ENCODE measurements at regions not wholly inside any gene's neighbourhood (a gene's known extent, or its start where the extent isn't known, plus 50 kb on each side); places are given as distances from the start of the nearest gene placed in this dataset.

- WGBS (ENCODE audit: missing lambda C conversion rate), result 32% methylated on average over 1 of the region's 1 CpG
- no peaks in the 10 kb centered on the region for H3K4me1 ChIP-seq
- H3K9me3 ChIP-seq, result no peaks in the 10 kb centered on the region
- H3K4me2 ChIP-seq, result no peak overlapping the region
- TF ChIP-seq ELK1 (IDR thresholded peaks at IDR 0.05; ENCODE audit: low read depth, low read length) (no peak), TP53 (CRISPR knock-in tag; IDR thresholded peaks at IDR 0.05) (no peak), HOXB13 (CRISPR knock-in tag; IDR thresholded peaks at IDR 0.05; ENCODE audit: low read depth) (no peak)
- FAIRE-seq (no peak), ATAC-seq (no peak), DNase-seq (ENCODE audit: low read depth in 1 of 2, low spot score in 1 of 2) (no peak)
- no peak overlapping the region for H3K4me3 ChIP-seq
- CTCF ChIA-PET, result no interaction called here
- no peak overlapping the region for H3K27ac ChIP-seq
- POLR2A ChIA-PET, result no interaction called here
Measured at GRCh38 chr4:162364651-162365050, 200.9 kb upstream of the FSTL5 start.

- CTCF ChIA-PET, result no interaction called here
- no peak overlapping the region for H3K27ac ChIP-seq
- WGBS (ENCODE audit: missing lambda C conversion rate), result 34% methylated on average over 4 of the region's 4 CpGs
- no peak overlapping the region for H3K4me3 ChIP-seq
- no peak overlapping the region for H3K4me2 ChIP-seq
- no peak for ATAC-seq
- no peak for FAIRE-seq
- TF ChIP-seq KDM5A (IDR thresholded peaks at IDR 0.05), result no peak
- TF ChIP-seq HDAC2 (IDR thresholded peaks at IDR 0.05), result no peak
- TF ChIP-seq ELK1 (IDR thresholded peaks at IDR 0.05; ENCODE audit: low read depth, low read length), result no peak
- no peak for TF ChIP-seq CBX2 (IDR thresholded peaks at IDR 0.05; ENCODE audit: borderline replicate concordance, low read depth)
- TF ChIP-seq RFX5 (IDR thresholded peaks at IDR 0.05), result no peak
- no peak for TF ChIP-seq FOSB (CRISPR knock-in tag; IDR thresholded peaks at IDR 0.05)
- TF ChIP-seq EHMT2 (IDR thresholded peaks at IDR 0.05; ENCODE audit: low read depth), result no peak
- TF ChIP-seq RNF2 (IDR thresholded peaks at IDR 0.05; ENCODE audit: borderline replicate concordance, low read depth), result no peak
- TF ChIP-seq, protein P1, sequence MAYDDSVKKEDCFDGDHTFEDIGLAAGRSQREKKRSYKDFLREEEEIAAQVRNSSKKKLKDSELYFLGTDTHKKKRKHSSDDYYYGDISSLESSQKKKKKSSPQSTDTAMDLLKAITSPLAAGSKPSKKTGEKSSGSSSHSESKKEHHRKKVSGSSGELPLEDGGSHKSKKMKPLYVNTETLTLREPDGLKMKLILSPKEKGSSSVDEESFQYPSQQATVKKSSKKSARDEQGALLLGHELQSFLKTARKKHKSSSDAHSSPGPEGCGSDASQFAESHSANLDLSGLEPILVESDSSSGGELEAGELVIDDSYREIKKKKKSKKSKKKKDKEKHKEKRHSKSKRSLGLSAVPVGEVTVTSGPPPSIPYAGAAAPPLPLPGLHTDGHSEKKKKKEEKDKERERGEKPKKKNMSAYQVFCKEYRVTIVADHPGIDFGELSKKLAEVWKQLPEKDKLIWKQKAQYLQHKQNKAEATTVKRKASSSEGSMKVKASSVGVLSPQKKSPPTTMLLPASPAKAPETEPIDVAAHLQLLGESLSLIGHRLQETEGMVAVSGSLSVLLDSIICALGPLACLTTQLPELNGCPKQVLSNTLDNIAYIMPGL (CRISPR knock-in tag; IDR thresholded peaks at IDR 0.05; ENCODE audit: borderline replicate concordance), result no peak
- TF ChIP-seq, protein P2, sequence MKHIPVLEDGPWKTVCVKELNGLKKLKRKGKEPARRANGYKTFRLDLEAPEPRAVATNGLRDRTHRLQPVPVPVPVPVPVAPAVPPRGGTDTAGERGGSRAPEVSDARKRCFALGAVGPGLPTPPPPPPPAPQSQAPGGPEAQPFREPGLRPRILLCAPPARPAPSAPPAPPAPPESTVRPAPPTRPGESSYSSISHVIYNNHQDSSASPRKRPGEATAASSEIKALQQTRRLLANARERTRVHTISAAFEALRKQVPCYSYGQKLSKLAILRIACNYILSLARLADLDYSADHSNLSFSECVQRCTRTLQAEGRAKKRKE (CRISPR knock-in tag; IDR thresholded peaks at IDR 0.05; ENCODE audit: low read depth), result no peak
- TF ChIP-seq CBX8 (IDR thresholded peaks at IDR 0.05), result no peak
- TF ChIP-seq, protein P3, sequence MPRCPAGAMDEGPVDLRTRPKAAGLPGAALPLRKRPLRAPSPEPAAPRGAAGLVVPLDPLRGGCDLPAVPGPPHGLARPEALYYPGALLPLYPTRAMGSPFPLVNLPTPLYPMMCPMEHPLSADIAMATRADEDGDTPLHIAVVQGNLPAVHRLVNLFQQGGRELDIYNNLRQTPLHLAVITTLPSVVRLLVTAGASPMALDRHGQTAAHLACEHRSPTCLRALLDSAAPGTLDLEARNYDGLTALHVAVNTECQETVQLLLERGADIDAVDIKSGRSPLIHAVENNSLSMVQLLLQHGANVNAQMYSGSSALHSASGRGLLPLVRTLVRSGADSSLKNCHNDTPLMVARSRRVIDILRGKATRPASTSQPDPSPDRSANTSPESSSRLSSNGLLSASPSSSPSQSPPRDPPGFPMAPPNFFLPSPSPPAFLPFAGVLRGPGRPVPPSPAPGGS (IDR thresholded peaks at IDR 0.05), result no peak
- no peak for TF ChIP-seq NR3C1 (IDR thresholded peaks at IDR 0.05)
- DNase-seq (ENCODE audit: low read depth in 1 of 2, low spot score in 1 of 2), result no peak
- H3K4me1 ChIP-seq, result no peaks in the 10 kb centered on the region
- H3K9me3 ChIP-seq, result no peaks in the 10 kb centered on the region
- POLR2A ChIA-PET, result no interaction called here
Measured at GRCh38 chr4:162360369-162361149, 196.8 kb upstream of the FSTL5 start.

DNA sequence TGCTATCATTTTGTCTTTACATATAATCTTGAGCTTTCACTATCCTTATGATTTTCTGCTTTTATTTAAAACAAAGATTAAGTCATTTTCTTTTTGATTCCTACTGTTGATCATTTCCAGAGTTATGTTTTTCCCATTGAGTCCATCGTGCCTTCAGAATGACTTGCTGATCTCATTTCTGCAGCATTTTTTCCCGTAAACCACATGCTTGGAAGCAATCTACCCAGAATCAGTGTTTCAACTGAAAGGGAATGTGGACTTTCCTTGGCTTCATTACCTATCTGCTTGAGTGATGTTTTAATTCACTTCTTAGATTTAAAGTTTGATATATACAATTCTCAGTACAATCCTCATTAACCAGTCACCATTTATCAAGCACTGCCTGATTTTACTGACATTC, 192.4 kb upstream of the FSTL5 start:
- Histone ChIP-seq H3K9me3 (no peaks in the 10 kb centered on the region), H3K27ac (no peak overlapping the region), H3K4me3 (no peak overlapping the region), H3K4me2 (no peak overlapping the region), H3K4me1 (no peaks in the 10 kb centered on the region)
- CTCF ChIA-PET, result no interaction called here
- TF ChIP-seq HOXA7 (CRISPR knock-in tag; IDR thresholded peaks at IDR 0.05), result no peak
- TF ChIP-seq EHMT2 (IDR thresholded peaks at IDR 0.05; ENCODE audit: low read depth), result no peak
- no peak for TF ChIP-seq TFCP2L1 (CRISPR knock-in tag; IDR thresholded peaks at IDR 0.05)
- TF ChIP-seq CHD4 (IDR thresholded peaks at IDR 0.05; ENCODE audit: borderline replicate concordance), result no peak
- TF ChIP-seq POLR2A (IDR thresholded peaks at IDR 0.05; ENCODE audit: low read length), result no peak
- TF ChIP-seq NR3C1 (IDR thresholded peaks at IDR 0.05), result no peak
- DNase-seq (ENCODE audit: low read depth in 1 of 2, low spot score in 1 of 2) (no peak), FAIRE-seq (no peak), ATAC-seq (no peak)
- POLR2A ChIA-PET, result no interaction called here
- 26% methylated on average over 2 of the region's 2 CpGs for WGBS (ENCODE audit: missing lambda C conversion rate)
